GM11168 (cell line): ENCODE measurements at regions not wholly inside any gene's neighbourhood (a gene's known extent, or its start where the extent isn't known, plus 50 kb on each side); places are given as distances from the start of the nearest gene placed in this dataset.

Experiments
- in situ Hi-C: fragments of 300-500 bp; cut with MboI; formaldehyde crosslinking; loops from one replicate; pipeline ENCODE4 v1.12.0; 2022; ENCODE audit warnings: low sequenced_read_pairs; ENCODE audit not compliant: unreplicated experiment

- in situ Hi-C loops, result no loop called here
Observed at GRCh38 chr4:11194431-11194830, 234.3 kb downstream of the HS3ST1 start.

DNA sequence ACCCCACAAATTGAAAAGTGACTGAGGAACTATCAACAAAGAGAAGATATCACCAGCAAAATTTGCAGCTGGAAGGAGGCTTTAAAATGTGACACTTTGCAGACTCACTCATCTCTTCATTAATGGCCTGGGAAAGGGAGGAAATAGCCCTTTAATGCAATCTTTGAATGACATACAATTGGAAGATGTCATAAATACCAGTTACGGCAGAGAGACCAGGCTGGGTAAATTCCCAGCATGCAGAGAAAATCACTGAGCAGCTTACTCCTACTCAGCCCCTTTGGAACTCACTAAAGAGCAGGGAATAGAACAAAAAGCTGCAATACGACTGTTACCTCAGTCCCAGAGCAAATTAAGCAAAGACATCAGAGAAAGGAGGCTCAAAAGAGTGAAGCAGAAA is 238.9 kb downstream of the HS3ST1 start:
- in situ Hi-C loops, result no loop called here

- in situ Hi-C loops, result no loop called here
Observed at GRCh38 chr4:11183356-11183740, 245.3 kb downstream of the HS3ST1 start.

GRCh38 chr4:11182586-11183355 is 245.9 kb downstream of the HS3ST1 start:
- in situ Hi-C loops, result no loop called here

- in situ Hi-C loops, result no loop called here
Observed at GRCh38 chr4:11182031-11182430, 246.7 kb downstream of the HS3ST1 start.

DNA sequence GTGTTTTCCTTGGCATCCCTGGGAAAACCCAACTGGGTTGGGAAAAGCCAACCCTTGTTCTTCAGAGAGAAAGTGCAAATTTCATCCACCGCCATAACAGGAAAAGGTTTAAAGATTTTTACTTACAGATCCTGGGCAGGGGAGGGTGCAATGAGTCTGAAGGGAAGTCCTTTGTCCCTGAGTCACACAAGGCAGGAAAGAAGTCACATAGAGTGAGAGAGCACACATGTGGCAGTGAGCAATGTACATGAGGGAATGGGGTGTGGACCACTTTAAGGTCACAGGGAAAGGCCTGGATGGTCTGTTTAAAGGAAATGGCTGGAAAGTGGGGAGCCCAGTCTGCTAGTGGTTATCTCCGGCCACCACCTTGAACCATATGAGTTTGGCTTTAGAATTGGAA is 248.9 kb downstream of the HS3ST1 start:
- in situ Hi-C loops, result no loop called here

- in situ Hi-C loops, result no loop called here
Observed at GRCh38 chr4:11178433-11178832, 250.3 kb downstream of the HS3ST1 start.

DNA sequence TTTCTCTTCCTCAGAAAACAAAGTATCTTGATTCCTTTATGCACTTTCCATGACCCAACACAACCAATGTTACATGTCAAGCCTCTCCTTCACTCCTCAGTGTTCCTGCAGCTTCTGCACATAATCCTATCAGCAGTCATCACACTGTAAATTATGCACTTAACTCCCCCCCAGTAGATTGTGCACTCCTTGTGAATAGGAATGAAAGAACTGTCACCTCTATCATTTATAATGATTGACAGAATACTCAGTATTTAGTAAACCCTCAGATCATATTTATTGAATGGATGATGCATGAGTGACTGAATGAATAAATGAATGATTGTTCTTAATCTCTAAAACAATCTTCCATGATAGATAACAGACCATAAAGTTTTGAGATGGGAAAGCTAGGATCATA is 253.3 kb downstream of the HS3ST1 start:
- in situ Hi-C loops, result no loop called here

GRCh38 chr4:11166606-11167005 is 262.1 kb downstream of the HS3ST1 start:
- in situ Hi-C loops, result no loop called here

GRCh38 chr4:11166034-11166433 is 262.7 kb downstream of the HS3ST1 start:
- in situ Hi-C loops, result no loop called here

GRCh38 chr4:11165052-11165451 is 263.6 kb downstream of the HS3ST1 start:
- in situ Hi-C loops, result no loop called here

- in situ Hi-C loops, result no loop called here
Observed at GRCh38 chr4:11160288-11160687, 268.4 kb downstream of the HS3ST1 start.

GRCh38 chr4:11158971-11159370 is 269.7 kb downstream of the HS3ST1 start:
- in situ Hi-C loops, result no loop called here

- in situ Hi-C loops, result no loop called here
Observed at GRCh38 chr4:11155208-11155867, 273.4 kb downstream of the HS3ST1 start.

- in situ Hi-C loops, result no loop called here
Observed at GRCh38 chr4:11153171-11153750, 275.4 kb downstream of the HS3ST1 start.

- in situ Hi-C loops, result no loop called here
Observed at GRCh38 chr4:11152684-11153083, 276.0 kb downstream of the HS3ST1 start.

DNA sequence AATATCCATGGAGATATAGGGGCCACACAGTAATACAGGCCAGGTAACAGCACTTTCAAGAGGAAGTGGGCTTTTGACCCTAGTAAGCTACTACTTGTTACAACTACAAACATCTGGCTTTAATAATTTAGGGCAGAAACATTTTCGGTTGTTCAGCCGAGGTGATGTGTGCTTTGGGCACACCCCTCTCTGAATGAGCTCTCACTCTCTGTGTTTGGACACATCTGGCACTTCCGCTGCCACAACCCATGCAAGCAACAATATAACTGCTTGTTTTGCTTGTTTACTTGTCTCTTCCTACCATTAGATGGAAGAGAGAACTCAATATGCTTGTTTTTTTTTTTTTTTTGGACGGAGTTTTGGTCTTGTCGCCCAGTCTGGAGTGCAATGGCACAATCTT is 277.2 kb downstream of the HS3ST1 start:
- in situ Hi-C loops, result no loop called here

DNA sequence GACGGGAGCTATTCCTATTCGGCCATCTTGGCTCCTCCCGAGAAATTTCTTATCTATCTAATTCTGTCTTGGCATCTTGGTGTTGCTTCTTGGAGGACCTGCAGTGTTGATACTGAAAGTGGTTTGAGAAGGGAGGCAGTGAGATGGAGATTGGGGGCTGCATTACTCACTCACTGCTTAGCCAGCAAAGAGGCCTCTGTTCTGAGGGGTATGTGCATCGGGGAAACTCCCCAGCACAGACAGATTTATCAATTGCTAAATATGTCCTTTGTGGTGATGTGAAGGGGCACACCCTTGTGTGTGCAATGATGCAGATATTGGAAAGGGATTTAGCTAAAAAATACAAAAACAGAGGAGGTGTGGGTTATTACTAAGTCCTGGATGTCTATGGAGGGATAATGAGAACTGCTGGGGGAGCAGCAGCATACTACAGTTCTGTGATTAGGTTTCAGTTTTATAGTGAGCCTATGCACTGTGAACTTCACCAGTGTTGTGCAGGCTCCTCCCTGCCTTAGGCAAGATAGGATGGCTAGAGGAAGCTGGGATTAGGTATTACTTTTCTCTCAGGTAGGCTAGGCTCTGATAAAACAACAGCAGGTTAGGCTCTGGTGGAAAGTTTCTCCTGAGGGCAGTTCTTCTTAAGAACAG is 279.0 kb downstream of the HS3ST1 start:
- in situ Hi-C loops, result no loop called here

GRCh38 chr4:11139871-11140270 is 288.8 kb downstream of the HS3ST1 start:
- in situ Hi-C loops, result no loop called here

GRCh38 chr4:11138964-11139363 is 289.7 kb downstream of the HS3ST1 start:
- in situ Hi-C loops, result no loop called here

DNA sequence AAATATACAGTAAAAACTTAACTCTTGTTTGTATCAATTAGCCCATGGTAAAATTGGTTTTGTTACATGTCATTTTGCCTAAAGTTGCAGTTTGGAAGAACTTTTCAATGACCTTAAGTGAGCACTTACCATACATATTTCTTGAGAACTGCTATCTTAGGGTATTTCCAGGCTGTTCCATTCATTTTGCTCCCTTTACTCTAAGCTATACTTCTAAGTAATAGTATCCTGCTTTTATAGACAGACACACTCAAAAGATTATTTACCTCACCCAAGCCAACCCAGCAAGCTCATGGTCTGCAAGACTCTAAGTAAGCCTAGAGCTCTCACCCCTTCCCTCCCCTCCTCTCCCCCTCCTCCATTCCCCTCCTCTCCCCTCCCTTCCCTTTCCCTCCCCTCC is 294.0 kb downstream of the HS3ST1 start:
- in situ Hi-C loops, result no loop called here
